GM13976 (cell line): ENCODE measurements at regions not wholly inside any gene's neighbourhood (a gene's known extent, or its start where the extent isn't known, plus 50 kb on each side); places are given as distances from the start of the nearest gene placed in this dataset.

Experiments used
- DNase-seq: peaks from one replicate; pipeline ENCODE4 v3.0.0; 2012; ENCODE audit warnings: low spot score
- CTCF ChIP-seq: IDR thresholded peaks from 2 replicates; pipeline ENCODE4 v1.5.1; 2012; ENCODE audit warnings: borderline replicate concordance, mild to moderate bottlenecking; ENCODE audit not compliant: insufficient read depth; ENCODE audit errors: extremely low read depth, missing control alignments, control extremely low read depth
- in situ Hi-C: fragments of 300-500 bp; cut with MboI; formaldehyde crosslinking; loops from one replicate; pipeline ENCODE4 v1.12.0; 2022; ENCODE audit warnings: low sequenced_read_pairs, mixed read lengths, inconsistent platforms; ENCODE audit not compliant: unreplicated experiment

- no peak for DNase-seq
- TF ChIP-seq CTCF, result no peak
- in situ Hi-C loops, result no loop called here
Observed at GRCh38 chr22:33111491-33111890, 53.3 kb upstream of the SYN3 start.

- in situ Hi-C loops, result no loop called here
- TF ChIP-seq CTCF, result no peak
- no peak for DNase-seq
Observed at GRCh38 chr22:33110562-33111163, 52.5 kb upstream of the SYN3 start.

- DNase-seq, result no peak
- TF ChIP-seq CTCF, result no peak
- in situ Hi-C loops, result no loop called here
Observed at GRCh38 chr22:33109514-33110430, 51.6 kb upstream of the SYN3 start.

- in situ Hi-C loops, result no loop called here
- TF ChIP-seq CTCF, result no peak
- no peak for DNase-seq
Observed at GRCh38 chr22:33108037-33108436, 49.9 kb upstream of the SYN3 start.
